Activated B cell treated with CpG ODN at 0.5 μM for 24 hours (primary cell): ENCODE measurements at regions not wholly inside any gene's neighbourhood (a gene's known extent, or its start where the extent isn't known, plus 50 kb on each side); places are given as distances from the start of the nearest gene placed in this dataset.

Experiments used
- ATAC-seq: fragments of 200-7000 bp; cut with Tn5 transposase; one replicate; pipeline ENCODE4 v1.10.0; 2021; ENCODE audit warnings: low read depth, mild to moderate bottlenecking, moderate library complexity
- CTCF ChIA-PET: fragments of 350-600 bp; sonication (Branson Sonifier 250); formaldehyde crosslinking; loops from one replicate; lab custom pipeline; 2021; ENCODE audit warnings: antibody characterized with exemption; lab: Charles Lee
- POLR2A ChIA-PET: fragments of 350-600 bp; sonication (Branson Sonifier 250); formaldehyde crosslinking; loops from one replicate; lab custom pipeline; 2021; ENCODE audit warnings: antibody characterized with exemption; lab: Charles Lee
- DNase-seq: peaks from one replicate; pipeline ENCODE4 v3.0.0; 2022
- H3K27ac Mint-ChIP-seq: one replicate; pipeline ENCODE4 v1.8.0; 2020; ENCODE audit warnings: mixed read lengths
- H3K27me3 Mint-ChIP-seq: one replicate; pipeline ENCODE4 v1.8.0; 2021; ENCODE audit warnings: mixed read lengths
- H3K36me3 Mint-ChIP-seq: one replicate; pipeline ENCODE4 v1.8.0; 2021; ENCODE audit warnings: low read depth, mixed read lengths
- H3K4me1 Mint-ChIP-seq: one replicate; pipeline ENCODE4 v1.8.0; 2021; ENCODE audit warnings: mixed read lengths
- H3K4me3 Mint-ChIP-seq: one replicate; pipeline ENCODE4 v1.8.0; 2020; ENCODE audit warnings: mild to moderate bottlenecking, mixed read lengths
- H3K9me3 Mint-ChIP-seq: one replicate; pipeline ENCODE4 v1.8.0; 2020; ENCODE audit warnings: mixed read lengths
- CTCF ChIP-seq: fragments of 200-600 bp; IDR thresholded peaks from one replicate; pipeline ENCODE4 v1.8.0; 2022; ENCODE audit warnings: antibody characterized with exemption, mild to moderate bottlenecking
- intact Hi-C: fragments of 100-400 bp; cut with micrococcal nuclease; formaldehyde crosslinking; loops from one replicate; pipeline ENCODE4 v1.15.1; 2024

GRCh38 chr2:21856708-21857107 is 732.9 kb downstream of the TDRD15 start:
- H3K9me3 Mint-ChIP-seq, result no peaks in the 10 kb centered on the region
- no peak overlapping the region for H3K4me3 Mint-ChIP-seq
- ChIA-PET POLR2A (no interaction called here), CTCF (no interaction called here)
- H3K4me1 Mint-ChIP-seq, result no peaks in the 10 kb centered on the region
- TF ChIP-seq CTCF, result no peak
- no peak overlapping the region for H3K27ac Mint-ChIP-seq
- intact Hi-C loops, result no loop called here
- no peaks in the 10 kb centered on the region for H3K36me3 Mint-ChIP-seq
- ATAC-seq (no peak), DNase-seq (no peak)
- no peaks in the 10 kb centered on the region for H3K27me3 Mint-ChIP-seq

GRCh38 chr2:21860907-21861306 is 737.1 kb downstream of the TDRD15 start:
- POLR2A ChIA-PET, result no interaction called here
- Mint-ChIP-seq H3K4me3 (no peak overlapping the region), H3K27ac (no peak overlapping the region), H3K9me3 (peaks cover 2% of the 10 kb centered on the region), H3K27me3 (no peaks in the 10 kb centered on the region), H3K36me3 (no peaks in the 10 kb centered on the region), H3K4me1 (no peaks in the 10 kb centered on the region)
- DNase-seq (no peak), ATAC-seq (no peak)
- CTCF ChIA-PET, result no interaction called here
- intact Hi-C loops, result no loop called here
- no peak for TF ChIP-seq CTCF

DNA sequence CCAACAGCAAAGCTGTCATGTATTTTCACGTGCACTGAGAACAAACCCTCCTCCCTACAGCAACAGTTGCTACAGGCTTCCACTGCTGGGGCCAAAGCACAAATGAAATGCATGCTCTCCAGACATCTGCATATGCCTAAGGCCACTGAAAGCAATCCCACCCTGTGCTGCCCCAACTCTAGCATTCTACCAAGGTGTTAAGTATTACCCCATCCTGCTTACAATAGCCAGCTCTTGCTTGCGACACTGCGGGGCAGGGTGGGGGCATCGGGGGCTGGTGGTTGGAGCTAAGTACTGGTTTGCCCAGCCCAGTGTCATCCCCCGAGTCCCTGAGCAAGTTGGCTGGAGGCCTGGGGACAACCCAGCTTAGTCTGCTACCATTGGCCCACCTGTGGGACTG is 742.5 kb downstream of the TDRD15 start:
- DNase-seq (no peak), ATAC-seq (no peak)
- no peaks in the 10 kb centered on the region for H3K36me3 Mint-ChIP-seq
- H3K27ac Mint-ChIP-seq, result no peak overlapping the region
- H3K9me3 Mint-ChIP-seq, result peaks cover 5% of the 10 kb centered on the region
- TF ChIP-seq CTCF, result no peak
- H3K27me3 Mint-ChIP-seq, result no peaks in the 10 kb centered on the region
- CTCF ChIA-PET, result no interaction called here
- intact Hi-C loops, result no loop called here
- no peaks in the 10 kb centered on the region for H3K4me1 Mint-ChIP-seq
- POLR2A ChIA-PET, result no interaction called here
- no peak overlapping the region for H3K4me3 Mint-ChIP-seq

GRCh38 chr2:21887881-21888280 is 764.1 kb downstream of the TDRD15 start:
- H3K4me3 Mint-ChIP-seq, result no peak overlapping the region
- TF ChIP-seq CTCF, result no peak
- no peaks in the 10 kb centered on the region for H3K4me1 Mint-ChIP-seq
- H3K27me3 Mint-ChIP-seq, result no peaks in the 10 kb centered on the region
- ChIA-PET POLR2A (no interaction called here), CTCF (no interaction called here)
- DNase-seq (no peak), ATAC-seq (no peak)
- H3K27ac Mint-ChIP-seq, result no peak overlapping the region
- intact Hi-C loops, result no loop called here
- peaks cover 2% of the 10 kb centered on the region for H3K9me3 Mint-ChIP-seq
- no peaks in the 10 kb centered on the region for H3K36me3 Mint-ChIP-seq

DNA sequence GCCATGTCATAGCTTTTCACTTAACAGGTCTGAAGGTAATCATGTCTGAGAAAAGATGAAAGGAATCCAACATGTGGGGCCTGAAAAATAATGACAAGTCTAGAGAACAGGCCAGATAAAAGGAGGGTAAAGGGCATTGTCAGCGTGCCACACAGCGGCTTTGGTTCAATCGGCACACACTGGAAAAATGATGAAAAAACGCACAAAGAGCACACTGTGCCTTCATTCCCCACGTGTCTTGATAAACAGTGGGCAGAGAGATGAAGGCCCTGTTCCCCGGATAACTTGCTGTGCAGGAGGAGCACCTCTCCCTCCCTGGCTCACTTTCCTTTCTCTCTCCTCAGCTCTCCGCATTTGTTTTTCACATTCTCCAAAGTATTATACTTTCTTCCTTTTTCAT is 766.3 kb downstream of the TDRD15 start:
- POLR2A ChIA-PET, result no interaction called here
- Mint-ChIP-seq H3K4me3 (no peak overlapping the region), H3K27ac (no peak overlapping the region), H3K9me3 (no peaks in the 10 kb centered on the region), H3K4me1 (no peaks in the 10 kb centered on the region), H3K36me3 (no peaks in the 10 kb centered on the region), H3K27me3 (no peaks in the 10 kb centered on the region)
- no peak for TF ChIP-seq CTCF
- intact Hi-C loops, result no loop called here
- ATAC-seq (no peak), DNase-seq (no peak)
- CTCF ChIA-PET, result no interaction called here
